ENCODE measurements at regions not wholly inside any gene's neighbourhood (a gene's known extent, or its start where the extent isn't known, plus 50 kb on each side); places are given as distances from the start of the nearest gene placed in this dataset.
"Not testable (repeated sequence)": the region's sequence is repeated elsewhere in the genome, so short reads cannot be mapped to it uniquely, and the experiment has no call there.

DNA sequence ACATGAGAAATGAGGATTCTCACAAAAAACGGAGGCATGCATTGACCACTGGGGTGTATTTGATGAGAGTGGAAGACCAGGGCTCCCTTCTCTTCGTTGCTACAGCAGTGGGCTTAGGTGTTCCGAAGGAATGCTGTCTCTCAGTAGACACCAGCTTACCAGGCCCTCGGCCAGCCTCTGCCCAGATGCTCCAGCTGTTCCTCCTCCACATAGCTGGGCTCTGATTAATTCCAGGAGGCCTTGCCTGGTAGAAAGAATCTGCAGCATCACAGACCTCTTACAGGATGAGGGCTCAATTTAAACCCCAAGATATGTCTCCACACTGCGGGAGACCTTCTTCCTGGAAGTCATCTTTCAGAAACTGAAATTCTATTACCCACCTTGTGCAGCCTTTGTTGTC lies 346.6 kb upstream of the TENM3 start:
- Histone ChIP-seq H3K4me3 (ENCODE audit: severe bottlenecking) (no peak overlapping the region), H3K27me3 (ENCODE audit: insufficient read depth, poor library complexity, severe bottlenecking) (no peaks in the 10 kb centered on the region), H3K4me1 (ENCODE audit: insufficient read depth, poor library complexity, severe bottlenecking) (no peaks in the 10 kb centered on the region), H3K27ac (ENCODE audit: poor library complexity, severe bottlenecking) (no peak overlapping the region), H3K36me3 (ENCODE audit: low read depth) (no peaks in the 10 kb centered on the region), H3K9me3 (ENCODE audit: severe bottlenecking) (no peaks in the 10 kb centered on the region)
- ATAC-seq (ENCODE audit: low read depth) (no peak), DNase-seq (ENCODE audit: low spot score) (no peak)
- TF ChIP-seq, protein P1, sequence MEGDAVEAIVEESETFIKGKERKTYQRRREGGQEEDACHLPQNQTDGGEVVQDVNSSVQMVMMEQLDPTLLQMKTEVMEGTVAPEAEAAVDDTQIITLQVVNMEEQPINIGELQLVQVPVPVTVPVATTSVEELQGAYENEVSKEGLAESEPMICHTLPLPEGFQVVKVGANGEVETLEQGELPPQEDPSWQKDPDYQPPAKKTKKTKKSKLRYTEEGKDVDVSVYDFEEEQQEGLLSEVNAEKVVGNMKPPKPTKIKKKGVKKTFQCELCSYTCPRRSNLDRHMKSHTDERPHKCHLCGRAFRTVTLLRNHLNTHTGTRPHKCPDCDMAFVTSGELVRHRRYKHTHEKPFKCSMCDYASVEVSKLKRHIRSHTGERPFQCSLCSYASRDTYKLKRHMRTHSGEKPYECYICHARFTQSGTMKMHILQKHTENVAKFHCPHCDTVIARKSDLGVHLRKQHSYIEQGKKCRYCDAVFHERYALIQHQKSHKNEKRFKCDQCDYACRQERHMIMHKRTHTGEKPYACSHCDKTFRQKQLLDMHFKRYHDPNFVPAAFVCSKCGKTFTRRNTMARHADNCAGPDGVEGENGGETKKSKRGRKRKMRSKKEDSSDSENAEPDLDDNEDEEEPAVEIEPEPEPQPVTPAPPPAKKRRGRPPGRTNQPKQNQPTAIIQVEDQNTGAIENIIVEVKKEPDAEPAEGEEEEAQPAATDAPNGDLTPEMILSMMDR (IDR thresholded peaks at IDR 0.05; ENCODE audit: poor library complexity, severe bottlenecking): no peak

DNA sequence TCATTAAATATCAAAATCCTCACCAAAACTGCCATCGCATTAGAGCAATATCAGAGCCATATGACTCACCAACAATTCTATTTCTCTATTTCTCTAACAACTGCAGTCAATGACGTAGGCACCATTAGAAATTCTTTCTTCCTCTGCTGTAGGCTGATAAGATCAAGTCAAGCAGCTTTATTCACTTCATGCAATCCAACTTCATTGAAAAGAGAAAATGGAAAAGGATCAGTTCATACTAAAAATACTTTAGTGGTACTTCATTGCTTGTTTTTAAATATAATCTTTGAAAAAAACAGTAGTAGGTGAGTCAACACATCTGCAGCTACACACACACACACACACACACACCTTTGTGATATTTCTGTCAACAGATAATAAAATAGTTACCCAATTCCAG lies 345.3 kb upstream of the TENM3 start:
- Histone ChIP-seq H3K36me3 (ENCODE audit: low read depth) (no peaks in the 10 kb centered on the region), H3K4me1 (ENCODE audit: insufficient read depth, poor library complexity, severe bottlenecking) (no peaks in the 10 kb centered on the region), H3K4me3 (ENCODE audit: severe bottlenecking) (no peak overlapping the region), H3K27ac (ENCODE audit: poor library complexity, severe bottlenecking) (no peak overlapping the region), H3K27me3 (ENCODE audit: insufficient read depth, poor library complexity, severe bottlenecking) (no peaks in the 10 kb centered on the region), H3K9me3 (ENCODE audit: severe bottlenecking) (no peaks in the 10 kb centered on the region)
- TF ChIP-seq, protein P1 (IDR thresholded peaks at IDR 0.05; ENCODE audit: poor library complexity, severe bottlenecking): no peak
- DNase-seq (ENCODE audit: low spot score): no peak
- peak; percentile 51; the same call in 1 of the 3 replicates for ATAC-seq (ENCODE audit: low read depth)

DNA sequence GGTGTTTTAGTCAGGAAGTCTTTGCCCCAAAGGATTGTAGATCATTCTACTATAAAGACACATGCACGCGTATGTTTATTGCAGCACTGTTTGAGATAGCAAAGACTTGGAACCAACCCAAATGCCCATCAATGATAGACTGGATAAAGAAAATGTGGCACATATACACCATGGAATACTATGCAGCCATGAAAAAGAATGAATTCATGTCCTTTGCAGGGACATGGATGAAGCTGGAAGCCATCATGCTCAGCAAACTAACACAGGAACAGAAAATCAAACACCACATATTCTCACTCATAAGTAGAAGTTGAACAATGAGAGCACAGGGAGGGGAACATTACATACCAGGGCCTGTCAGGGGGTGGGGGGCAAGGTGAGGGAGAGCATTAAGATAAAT lies 340.8 kb upstream of the TENM3 start:
- not testable (repeated sequence) for H3K4me1 ChIP-seq (ENCODE audit: insufficient read depth, poor library complexity, severe bottlenecking); DNase-seq (ENCODE audit: low spot score)

DNA sequence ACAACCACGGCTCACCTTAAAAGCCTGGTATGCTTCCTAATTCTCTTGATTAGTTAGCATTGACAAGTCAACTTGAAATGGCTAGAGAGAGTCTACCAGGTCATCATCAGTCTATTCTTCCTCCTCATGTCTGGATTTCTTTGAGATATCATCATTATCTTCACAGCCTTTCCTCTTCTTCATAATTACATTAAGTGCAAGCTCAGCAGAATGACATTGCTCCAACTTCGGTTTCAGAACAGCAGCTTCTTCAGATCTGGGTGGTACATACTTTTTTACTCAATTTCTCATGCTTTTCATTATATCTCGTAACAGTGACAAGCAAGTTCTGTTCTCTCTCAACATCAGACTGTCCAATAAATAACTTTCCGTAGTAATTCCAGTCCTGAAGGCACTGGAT lies 337.5 kb upstream of the TENM3 start:
- TF ChIP-seq, protein P1 (IDR thresholded peaks at IDR 0.05; ENCODE audit: poor library complexity, severe bottlenecking): no peak
- no peak for ATAC-seq (ENCODE audit: low read depth)
- Histone ChIP-seq H3K27me3 (ENCODE audit: insufficient read depth, poor library complexity, severe bottlenecking) (no peaks in the 10 kb centered on the region), H3K36me3 (ENCODE audit: low read depth) (no peaks in the 10 kb centered on the region), H3K27ac (ENCODE audit: poor library complexity, severe bottlenecking) (no peak overlapping the region), H3K9me3 (ENCODE audit: severe bottlenecking) (peaks cover 2% of the 10 kb centered on the region), H3K4me3 (ENCODE audit: severe bottlenecking) (no peak overlapping the region), H3K4me1 (ENCODE audit: insufficient read depth, poor library complexity, severe bottlenecking) (no peaks in the 10 kb centered on the region)
- no peak for DNase-seq (ENCODE audit: low spot score)

More for the DNA sequence above, 340.8 kb upstream of the TENM3 start:
- H3K27me3 ChIP-seq (ENCODE audit: insufficient read depth, poor library complexity, severe bottlenecking); H3K36me3 ChIP-seq (ENCODE audit: low read depth); ATAC-seq (ENCODE audit: low read depth); H3K9me3 ChIP-seq (ENCODE audit: severe bottlenecking); H3K4me3 ChIP-seq (ENCODE audit: severe bottlenecking); H3K27ac ChIP-seq (ENCODE audit: poor library complexity, severe bottlenecking): not testable (repeated sequence)

DNA sequence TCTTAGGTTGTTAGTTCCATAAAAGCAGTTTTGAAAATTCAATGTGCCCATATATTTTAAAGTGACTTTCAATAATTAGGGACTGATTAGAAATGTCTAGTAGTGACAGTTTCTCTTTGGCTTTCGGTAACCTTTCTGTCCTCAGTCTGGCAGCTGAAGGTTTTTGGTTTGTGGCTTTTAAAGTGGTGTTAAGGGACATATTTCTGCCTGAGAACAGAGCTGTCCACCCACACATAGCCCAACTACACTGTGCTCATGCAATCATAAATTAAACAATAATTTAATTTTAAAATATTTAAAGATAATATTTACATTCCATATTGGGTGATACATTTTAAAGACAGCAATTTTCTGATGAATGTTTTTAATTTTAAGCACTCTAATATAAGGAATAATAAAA lies 335.0 kb upstream of the TENM3 start:
- H3K27ac ChIP-seq (ENCODE audit: poor library complexity, severe bottlenecking): no peak overlapping the region
- ATAC-seq (ENCODE audit: low read depth) (no peak), DNase-seq (ENCODE audit: low spot score) (no peak)
- no peak overlapping the region for H3K4me3 ChIP-seq (ENCODE audit: severe bottlenecking)
- H3K4me1 ChIP-seq (ENCODE audit: insufficient read depth, poor library complexity, severe bottlenecking): no peaks in the 10 kb centered on the region
- H3K36me3 ChIP-seq (ENCODE audit: low read depth): no peaks in the 10 kb centered on the region
- H3K27me3 ChIP-seq (ENCODE audit: insufficient read depth, poor library complexity, severe bottlenecking): no peaks in the 10 kb centered on the region
- peaks cover 2% of the 10 kb centered on the region for H3K9me3 ChIP-seq (ENCODE audit: severe bottlenecking)
- TF ChIP-seq, protein P1 (IDR thresholded peaks at IDR 0.05; ENCODE audit: poor library complexity, severe bottlenecking): no peak

All from RWPE2 (cell line).